AG04450 (cell line): ENCODE measurements at regions not wholly inside any gene's neighbourhood (a gene's known extent, or its start where the extent isn't known, plus 50 kb on each side); places are given as distances from the start of the nearest gene placed in this dataset.

Source experiments
- CTCF ChIA-PET: fragments of 300-600, 350-600 bp; formaldehyde crosslinking; extraction: SDS; loops from one replicate; lab custom pipeline; 2022; ENCODE audit warnings: antibody characterized with exemption, inconsistent platforms; lab: Charles Lee
- POLR2A ChIA-PET: fragments of 350-600 bp; formaldehyde crosslinking; extraction: SDS; loops from one replicate; lab custom pipeline; 2021; ENCODE audit warnings: antibody characterized with exemption, inconsistent platforms; lab: Yijun Ruan, JAX
- DNase-seq: peaks from one replicate; pipeline ENCODE4 v3.0.0-alpha.2; 2011; ENCODE audit warnings: low read depth, low spot score
- H3K27ac ChIP-seq: one replicate; pipeline ENCODE4 v1.5.1; 2012; ENCODE audit warnings: low read depth, low read length, control low read depth
- H3K27me3 ChIP-seq: one replicate; pipeline ENCODE4 v1.6.0; 2012; ENCODE audit warnings: low read length; ENCODE audit not compliant: control insufficient read depth, insufficient read depth
- H3K4me3 ChIP-seq: 2 replicates; pipeline ENCODE4 v1.5.1; 2011; ENCODE audit warnings: mild to moderate bottlenecking, low read depth, low read length, control low read depth
- H3K9me3 ChIP-seq: 2 replicates; pipeline ENCODE4 v1.5.1; 2012; ENCODE audit warnings: low read length; ENCODE audit not compliant: control insufficient read depth, insufficient read depth
- CTCF ChIP-seq: IDR thresholded peaks from 2 replicates; pipeline ENCODE4 v1.5.1; 2011; ENCODE audit warnings: low read depth, low read length, control low read depth, inconsistent platforms

DNA sequence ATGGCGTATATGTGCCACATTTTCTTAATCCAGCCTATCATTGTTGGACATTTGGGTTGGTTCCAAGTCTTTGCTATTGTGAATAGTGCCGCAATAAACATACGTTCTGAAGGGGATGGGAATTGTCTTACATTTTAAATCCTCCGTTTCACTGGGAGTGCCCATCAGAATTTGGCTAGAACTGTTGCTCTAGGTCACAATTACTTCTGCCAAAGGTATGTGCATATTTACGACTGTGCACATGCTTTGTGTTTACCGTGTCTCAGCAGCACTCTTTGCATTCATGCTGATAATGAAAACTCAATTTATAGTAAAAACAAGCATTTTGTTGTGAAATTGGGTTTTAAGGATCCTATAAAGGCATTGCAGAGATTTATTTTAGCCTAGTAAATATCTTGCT lies 151.9 kb upstream of the ZNF618 start:
- POLR2A ChIA-PET, result no interaction called here
- H3K9me3 ChIP-seq, result peaks cover 7% of the 10 kb centered on the region
- peaks cover 17% of the 10 kb centered on the region for H3K27me3 ChIP-seq
- DNase-seq, result no peak
- CTCF ChIA-PET, result no interaction called here
- TF ChIP-seq CTCF, result no peak
- no peak overlapping the region for H3K27ac ChIP-seq
- no peak overlapping the region for H3K4me3 ChIP-seq

- TF ChIP-seq CTCF, result no peak
- no peak for DNase-seq
- Histone ChIP-seq H3K27me3 (peaks cover 22% of the 10 kb centered on the region), H3K27ac (no peak overlapping the region), H3K9me3 (peaks cover 11% of the 10 kb centered on the region), H3K4me3 (no peak overlapping the region)
- ChIA-PET CTCF (no interaction called here), POLR2A (no interaction called here)
Measured at GRCh38 chr9:113728989-113729388, 147.1 kb upstream of the ZNF618 start.

GRCh38 chr9:113734826-113735225 lies 141.3 kb upstream of the ZNF618 start:
- no peak for DNase-seq
- Histone ChIP-seq H3K9me3 (peaks cover 3% of the 10 kb centered on the region; the same call in 1 of the 2 replicates), H3K27ac (no peak overlapping the region), H3K27me3 (peaks cover 39% of the 10 kb centered on the region), H3K4me3 (no peak overlapping the region)
- POLR2A ChIA-PET, result no interaction called here
- TF ChIP-seq CTCF, result no peak
- CTCF ChIA-PET, result interaction anchor here (0.9 kb wide), 1 partner anchor 312 kb away, joined by 3 read pairs; no protein-coding TSS in a partner anchor

GRCh38 chr9:113737517-113738271 lies 138.4 kb upstream of the ZNF618 start:
- TF ChIP-seq CTCF, result peak; percentile 81
- H3K27ac ChIP-seq, result no peak overlapping the region
- POLR2A ChIA-PET, result no interaction called here
- CTCF ChIA-PET, result interaction anchor here (0.6 to 1.5 kb wide), 16 partner anchors 9 to 410 kb away, joined by 3 to 9 read pairs (median 3); no protein-coding TSS in a partner anchor
- peak; percentile 1 for DNase-seq
- peaks cover 3% of the 10 kb centered on the region; the same call in 1 of the 2 replicates for H3K9me3 ChIP-seq
- H3K4me3 ChIP-seq, result no peak overlapping the region
- H3K27me3 ChIP-seq, result peaks cover 42% of the 10 kb centered on the region

- DNase-seq, result no peak
- H3K4me3 ChIP-seq, result no peak overlapping the region
- H3K9me3 ChIP-seq, result peaks cover 3% of the 10 kb centered on the region; the same call in 1 of the 2 replicates
- no peak overlapping the region for H3K27ac ChIP-seq
- no peak for TF ChIP-seq CTCF
- POLR2A ChIA-PET, result interaction anchor here (0.6 kb wide), 1 partner anchor 255 kb away, joined by 5 read pairs; no protein-coding TSS in a partner anchor
- CTCF ChIA-PET, result interaction anchor here (1.4 kb wide), 1 partner anchor 361 kb away, joined by 5 read pairs; no protein-coding TSS in a partner anchor
- peaks cover 41% of the 10 kb centered on the region for H3K27me3 ChIP-seq
Measured at GRCh38 chr9:113738496-113738892, 137.6 kb upstream of the ZNF618 start.
